GM10248 (cell line): ENCODE measurements at regions not wholly inside any gene's neighbourhood (a gene's known extent, or its start where the extent isn't known, plus 50 kb on each side); places are given as distances from the start of the nearest gene placed in this dataset.
"Not testable (repeated sequence)": the region's sequence is repeated elsewhere in the genome, so short reads cannot be mapped to it uniquely, and the experiment has no call there.

Experiments
- CTCF ChIA-PET: fragments of 300-600 bp; sonication (Branson Sonifier 250); formaldehyde crosslinking; extraction: SDS; loops from one replicate; lab custom pipeline; 2021; ENCODE audit warnings: antibody characterized with exemption; lab: Yijun Ruan, JAX
- POLR2A ChIA-PET: fragments of 350-650 bp; sonication (Branson Sonifier 250); formaldehyde crosslinking; extraction: SDS; loops from one replicate; lab custom pipeline; 2020; ENCODE audit warnings: antibody characterized with exemption; lab: Yijun Ruan, JAX
- DNase-seq: peaks from one replicate; pipeline ENCODE4 v3.0.0; 2012; ENCODE audit errors: extremely low spot score
- TF ChIP-seq, protein P1 (sequence below): IDR thresholded peaks from 2 replicates; pipeline ENCODE4 v1.5.1; 2012; ENCODE audit warnings: mild to moderate bottlenecking, low read depth; ENCODE audit errors: extremely low read depth, missing control alignments, control extremely low read depth

DNA sequence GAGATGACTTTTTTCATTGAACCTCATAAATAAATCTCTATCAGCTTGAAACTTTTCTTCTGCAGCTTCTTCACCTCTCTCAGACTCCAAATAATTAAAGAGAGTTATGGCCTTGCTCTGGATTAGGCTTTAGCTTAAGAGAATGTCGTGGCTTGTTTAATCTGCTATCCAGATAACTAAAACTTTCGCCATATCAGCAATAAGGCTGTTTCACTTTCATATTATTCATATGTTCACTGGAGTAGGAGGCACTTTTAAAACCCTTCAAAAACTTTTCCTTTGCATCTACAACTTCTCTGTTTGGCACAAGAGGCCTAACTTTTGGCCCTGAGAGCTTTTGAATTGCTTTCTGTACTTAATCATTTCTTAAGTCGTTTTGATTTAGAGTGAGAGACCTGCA is 386.9 kb upstream of the FAM174A start:
- POLR2A ChIA-PET = no interaction called here
- CTCF ChIA-PET = interaction anchor here (1.0 to 1.1 kb wide), 2 partner anchors 11 to 16 kb away, joined by 3 to 4 read pairs; no protein-coding TSS in a partner anchor
- TF ChIP-seq, protein P1, sequence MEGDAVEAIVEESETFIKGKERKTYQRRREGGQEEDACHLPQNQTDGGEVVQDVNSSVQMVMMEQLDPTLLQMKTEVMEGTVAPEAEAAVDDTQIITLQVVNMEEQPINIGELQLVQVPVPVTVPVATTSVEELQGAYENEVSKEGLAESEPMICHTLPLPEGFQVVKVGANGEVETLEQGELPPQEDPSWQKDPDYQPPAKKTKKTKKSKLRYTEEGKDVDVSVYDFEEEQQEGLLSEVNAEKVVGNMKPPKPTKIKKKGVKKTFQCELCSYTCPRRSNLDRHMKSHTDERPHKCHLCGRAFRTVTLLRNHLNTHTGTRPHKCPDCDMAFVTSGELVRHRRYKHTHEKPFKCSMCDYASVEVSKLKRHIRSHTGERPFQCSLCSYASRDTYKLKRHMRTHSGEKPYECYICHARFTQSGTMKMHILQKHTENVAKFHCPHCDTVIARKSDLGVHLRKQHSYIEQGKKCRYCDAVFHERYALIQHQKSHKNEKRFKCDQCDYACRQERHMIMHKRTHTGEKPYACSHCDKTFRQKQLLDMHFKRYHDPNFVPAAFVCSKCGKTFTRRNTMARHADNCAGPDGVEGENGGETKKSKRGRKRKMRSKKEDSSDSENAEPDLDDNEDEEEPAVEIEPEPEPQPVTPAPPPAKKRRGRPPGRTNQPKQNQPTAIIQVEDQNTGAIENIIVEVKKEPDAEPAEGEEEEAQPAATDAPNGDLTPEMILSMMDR = no peak
- no peak for DNase-seq

DNA sequence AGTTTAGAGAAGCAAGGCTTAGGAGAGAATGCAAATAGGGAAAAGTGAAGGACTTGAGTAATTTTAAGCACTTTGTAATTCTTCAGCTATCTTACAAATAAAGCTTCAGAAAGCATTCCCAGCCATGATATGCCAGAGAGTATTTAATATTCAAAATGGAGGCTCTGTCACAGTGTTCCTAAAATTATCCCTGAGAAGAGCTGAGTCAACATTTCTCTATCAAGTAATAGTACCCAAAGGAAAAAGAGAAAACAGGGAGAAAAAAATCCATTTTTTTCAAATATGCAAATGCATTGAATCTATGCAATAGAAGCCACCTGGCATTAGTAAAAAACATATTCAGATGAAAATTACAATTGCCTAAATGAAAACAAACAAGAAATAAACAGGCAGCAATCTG is 392.6 kb upstream of the FAM174A start:
- POLR2A ChIA-PET = no interaction called here
- TF ChIP-seq, protein P1 = no peak
- no peak for DNase-seq
- CTCF ChIA-PET = no interaction called here

DNA sequence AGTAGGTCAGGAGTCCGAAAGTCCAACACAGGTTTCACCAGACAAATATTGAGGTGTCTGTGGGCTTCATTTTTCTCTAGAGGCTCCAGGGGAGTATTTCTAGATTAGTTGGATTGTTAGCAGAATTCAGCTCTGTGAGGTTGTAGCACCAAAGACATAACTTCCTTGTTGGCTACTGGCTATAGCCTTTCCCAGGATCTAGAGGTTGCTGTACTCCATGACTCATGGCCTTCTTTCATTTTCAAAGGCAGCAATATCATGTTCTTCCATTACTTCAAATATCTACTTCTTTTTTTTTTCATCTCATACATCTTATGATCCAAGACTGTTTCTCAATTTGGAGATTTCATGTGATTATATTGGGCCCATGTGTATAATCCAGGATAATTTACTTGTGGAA is 404.0 kb upstream of the FAM174A start:
- TF ChIP-seq, protein P1 = no peak
- ChIA-PET POLR2A (no interaction called here), CTCF (no interaction called here)
- no peak for DNase-seq

DNA sequence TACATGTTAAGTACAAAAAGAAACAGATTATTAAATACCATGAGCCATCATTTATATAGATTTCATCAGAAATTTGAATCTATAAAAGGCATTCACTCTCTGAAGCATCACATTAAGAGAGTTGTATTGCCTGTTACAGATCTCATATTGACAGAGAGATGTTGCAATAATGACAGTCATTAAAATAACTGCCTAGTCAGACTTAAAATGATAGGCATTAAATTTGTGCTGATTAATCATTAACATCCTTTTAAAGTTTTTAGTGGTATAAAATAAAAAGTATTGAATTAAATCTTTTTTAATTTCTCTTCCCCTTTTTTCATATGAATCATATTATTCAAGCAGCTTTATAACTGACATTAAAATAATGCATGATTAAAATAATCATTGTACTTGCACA is 404.9 kb upstream of the FAM174A start:
- TF ChIP-seq, protein P1 = no peak
- ChIA-PET POLR2A (no interaction called here), CTCF (no interaction called here)
- no peak for DNase-seq

DNA sequence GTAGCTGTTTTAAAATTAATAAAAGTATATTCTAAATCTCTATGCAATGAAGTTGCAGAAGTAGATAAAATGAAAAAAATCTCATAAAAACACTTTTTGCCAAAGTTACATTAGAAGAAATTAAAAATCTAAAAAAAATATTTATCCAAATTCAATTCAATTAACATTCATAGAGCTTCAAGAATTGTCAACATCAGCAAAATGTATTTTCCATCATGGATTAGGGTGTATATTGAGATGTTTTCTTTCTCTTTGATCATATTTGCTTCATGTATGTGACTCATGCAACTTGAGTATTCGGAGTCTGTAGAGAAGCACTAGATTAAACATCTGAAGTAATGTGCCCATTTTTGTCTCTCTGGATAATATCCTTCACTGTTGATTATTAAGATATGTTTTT is 415.3 kb upstream of the FAM174A start:
- DNase-seq = no peak
- TF ChIP-seq, protein P1 = no peak
- ChIA-PET POLR2A (no interaction called here), CTCF (no interaction called here)

DNA sequence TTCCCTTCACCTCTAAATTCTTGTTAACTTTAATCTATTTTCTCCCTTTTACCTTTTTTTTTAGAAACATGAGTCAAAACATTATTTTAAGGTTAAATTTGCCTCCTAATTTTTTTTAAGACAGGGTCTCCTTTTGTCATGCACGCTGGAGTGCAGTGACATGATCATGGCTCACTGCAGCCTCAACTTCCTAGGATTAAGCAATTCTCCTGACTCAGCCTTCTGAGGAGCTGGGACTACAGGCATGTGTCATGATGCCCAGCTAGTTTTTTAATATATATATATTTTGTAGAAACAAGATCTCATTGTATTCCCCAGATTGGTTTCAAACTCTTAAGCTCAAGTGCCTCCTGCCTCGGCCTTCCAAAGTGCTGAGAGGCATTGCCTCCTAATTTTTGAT is 424.7 kb upstream of the FAM174A start:
- POLR2A ChIA-PET = no interaction called here
- CTCF ChIA-PET = interaction anchor here (0.8 kb wide), 1 partner anchor 18 kb away, joined by 5 read pairs; no protein-coding TSS in a partner anchor
- TF ChIP-seq, protein P1 = no peak
- no peak for DNase-seq

DNA sequence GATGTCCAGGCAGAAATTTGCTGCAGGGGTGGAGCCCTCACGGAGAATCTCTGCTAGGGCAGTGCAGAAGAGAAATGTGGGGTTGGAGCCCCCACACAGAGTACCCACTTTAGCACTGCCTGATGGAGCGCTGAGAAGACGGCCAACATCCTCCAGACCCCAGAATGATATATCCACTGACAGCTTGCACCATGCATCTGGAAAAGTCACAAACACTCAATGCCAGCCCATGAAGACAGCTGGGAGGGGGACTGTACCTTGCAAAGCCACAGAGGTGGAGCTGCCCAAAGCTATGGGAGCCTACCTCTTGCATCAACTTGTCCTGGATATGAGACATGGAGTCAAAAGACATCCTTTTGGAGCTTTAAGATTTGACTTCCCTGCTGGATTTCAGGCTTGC is 426.3 kb upstream of the FAM174A start:
- ChIA-PET POLR2A (no interaction called here), CTCF (no interaction called here)
- TF ChIP-seq, protein P1 = no peak
- DNase-seq = no peak

DNA sequence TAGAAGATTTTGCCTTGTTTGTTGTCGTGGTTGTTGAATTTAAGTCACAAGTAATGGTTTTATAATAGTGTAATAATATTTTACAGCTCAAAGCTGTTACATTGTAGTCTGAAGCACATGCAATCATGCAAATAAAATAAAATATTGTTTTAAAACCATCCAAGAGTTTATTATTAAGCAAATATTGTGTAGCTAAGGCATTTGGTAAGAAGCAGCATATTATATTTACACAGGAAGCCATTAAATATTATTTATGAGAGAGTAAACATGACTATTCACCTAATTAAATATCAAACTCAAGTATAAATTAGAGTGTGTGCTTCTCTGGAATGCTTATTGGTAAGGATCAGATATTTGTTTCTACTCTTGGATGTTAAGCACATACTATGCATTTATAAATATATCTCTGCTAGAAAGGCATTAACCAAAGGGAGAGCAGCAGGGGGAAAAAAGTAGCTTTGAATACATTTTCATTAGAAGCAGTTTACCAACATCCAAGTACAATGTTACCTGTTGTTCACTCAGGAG is 431.5 kb upstream of the FAM174A start:
- POLR2A ChIA-PET, CTCF ChIA-PET: not testable (repeated sequence)

DNA sequence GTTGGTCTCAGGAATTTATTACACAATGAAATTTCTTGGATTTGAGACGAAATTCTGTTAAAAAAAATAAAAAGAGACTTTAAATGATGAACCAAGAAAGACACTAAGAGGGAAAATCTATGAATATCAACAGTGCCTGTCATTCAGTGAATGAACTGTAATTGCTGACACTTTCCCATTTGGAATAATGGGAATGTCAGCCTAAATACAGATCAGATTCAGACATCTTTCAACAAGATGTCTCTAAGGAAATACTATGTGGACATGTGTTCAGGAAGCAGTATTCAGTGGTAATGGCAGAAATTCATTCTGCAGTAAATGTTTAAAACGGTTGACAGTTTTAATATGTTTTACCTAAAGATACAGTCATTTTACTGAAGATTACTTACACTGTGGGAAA is 433.7 kb upstream of the FAM174A start:
- POLR2A ChIA-PET, CTCF ChIA-PET, DNase-seq: not testable (repeated sequence)

More for the DNA sequence above, 431.5 kb upstream of the FAM174A start:
- DNase-seq = not testable (repeated sequence)

DNA sequence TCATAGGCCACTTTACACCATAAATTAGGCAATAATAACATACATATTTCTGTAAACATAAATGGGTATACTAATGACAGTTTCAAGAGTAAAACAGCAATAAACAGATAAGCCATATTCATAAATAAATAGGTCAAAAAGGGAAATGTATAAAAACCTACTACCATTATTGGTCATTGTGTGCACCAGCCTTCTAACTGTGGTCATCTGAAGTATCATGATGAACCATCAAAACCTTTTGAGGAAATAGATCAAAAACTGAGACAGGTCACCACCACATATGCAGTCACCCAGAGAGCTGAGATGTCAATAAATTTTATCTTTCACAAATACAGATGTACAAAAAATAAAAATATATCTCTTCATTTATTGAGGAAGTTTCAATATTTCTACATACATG is 438.8 kb upstream of the FAM174A start:
- CTCF ChIA-PET, POLR2A ChIA-PET, DNase-seq: not testable (repeated sequence)
